ELR (cell line): ENCODE measurements at regions not wholly inside any gene's neighbourhood (a gene's known extent, or its start where the extent isn't known, plus 50 kb on each side); places are given as distances from the start of the nearest gene placed in this dataset.
"Not testable (repeated sequence)": the region's sequence is repeated elsewhere in the genome, so short reads cannot be mapped to it uniquely, and the experiment has no call there.

Experiments used
- DNase-seq: peaks from one replicate; pipeline ENCODE4 v3.0.0-alpha.2; 2015; ENCODE audit warnings: low read depth

DNA sequence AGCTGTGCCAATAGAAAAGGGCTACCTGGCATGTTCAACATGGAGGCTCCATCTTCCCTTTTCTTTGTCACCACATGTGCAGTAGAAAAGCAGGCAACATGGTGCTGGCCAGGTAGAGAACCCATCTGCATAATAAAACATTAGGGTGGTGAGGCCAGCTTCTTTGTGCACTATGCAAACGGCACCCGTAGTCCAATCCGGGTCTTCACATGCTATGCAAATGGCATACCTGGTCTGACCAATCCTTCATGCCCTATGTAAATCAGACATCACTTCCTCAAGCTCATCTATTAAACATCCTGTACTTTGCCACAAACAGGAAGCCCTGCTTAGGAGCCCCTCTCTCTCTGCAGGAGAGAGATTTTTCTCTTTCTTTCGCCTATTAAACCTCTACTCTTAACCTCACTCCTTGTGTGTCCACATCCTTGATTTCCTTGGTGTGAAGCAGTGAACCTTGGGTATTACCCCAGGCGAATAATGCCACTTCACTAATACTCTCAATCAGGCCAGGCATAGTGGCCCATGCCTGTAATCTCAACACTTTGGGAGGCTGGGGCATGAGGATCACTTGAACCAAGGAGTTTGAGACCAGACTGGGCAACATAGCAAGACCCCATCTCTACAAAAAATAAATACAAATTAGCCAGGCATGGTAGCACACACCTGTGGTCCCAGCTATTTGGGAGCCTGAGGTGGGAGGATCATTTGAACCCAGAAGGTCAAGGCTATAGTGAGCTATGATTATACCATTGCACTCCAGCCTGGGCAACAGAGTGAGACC is 111.3 kb upstream of the MRI1 start:
- DNase-seq: no peak

DNA sequence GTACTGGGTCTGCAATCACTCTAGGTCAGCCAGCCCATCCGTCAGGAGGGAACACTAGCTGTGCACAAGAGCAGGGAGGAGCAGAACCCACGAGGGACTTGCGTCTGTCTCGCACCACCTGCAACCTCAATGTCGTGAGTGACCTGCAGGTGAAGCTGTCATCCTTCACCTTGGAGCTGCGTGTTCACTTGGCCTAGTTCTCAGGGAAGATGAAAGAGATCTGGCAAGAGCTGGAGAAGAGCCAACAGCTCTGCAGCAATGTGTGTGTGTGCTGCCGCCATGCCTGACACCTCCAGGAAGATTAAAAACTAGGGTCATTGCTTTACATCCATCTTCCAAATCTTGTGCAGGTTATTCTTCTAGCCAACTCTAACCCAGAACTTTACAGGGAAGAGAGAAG is 117.6 kb upstream of the MRI1 start:
- no peak for DNase-seq

DNA sequence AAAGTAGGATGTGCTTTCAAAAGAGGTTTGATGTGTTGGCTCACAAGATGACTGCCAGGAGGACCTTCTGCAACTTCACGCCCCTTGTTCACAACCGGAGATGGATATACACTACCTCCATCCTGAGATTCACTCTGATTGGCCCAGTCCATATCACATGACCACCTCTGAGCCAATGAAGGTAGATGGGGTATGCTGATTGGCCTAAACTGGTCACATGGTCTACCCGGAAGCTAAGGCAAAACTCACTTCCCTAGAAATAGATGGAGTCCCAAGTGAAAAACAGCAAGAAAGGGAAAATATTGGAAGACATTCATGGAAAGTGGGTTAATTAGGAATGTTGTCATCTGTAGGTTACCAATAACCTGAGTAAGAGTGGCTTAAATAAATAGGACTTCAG is 119.7 kb upstream of the MRI1 start:
- DNase-seq: no peak

DNA sequence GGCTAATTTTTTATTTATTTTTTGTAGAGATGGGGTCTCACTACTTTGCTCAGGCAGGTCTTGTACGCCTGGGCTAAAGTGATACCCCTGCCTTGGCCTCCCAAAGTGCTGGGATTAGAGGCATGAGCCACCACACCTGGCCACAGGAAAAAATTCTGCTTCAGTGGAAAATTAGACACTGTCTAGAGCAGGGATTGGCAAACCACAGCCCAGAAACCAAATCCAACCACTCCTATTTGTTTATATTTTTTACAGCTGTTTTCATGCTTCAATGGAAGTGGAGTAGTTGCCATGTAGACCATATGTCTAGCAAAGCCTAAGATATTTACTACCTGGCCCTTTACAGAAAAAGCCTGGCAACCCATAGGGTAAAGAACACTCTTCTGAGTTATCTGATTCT is 123.7 kb upstream of the MRI1 start:
- no peak for DNase-seq

DNA sequence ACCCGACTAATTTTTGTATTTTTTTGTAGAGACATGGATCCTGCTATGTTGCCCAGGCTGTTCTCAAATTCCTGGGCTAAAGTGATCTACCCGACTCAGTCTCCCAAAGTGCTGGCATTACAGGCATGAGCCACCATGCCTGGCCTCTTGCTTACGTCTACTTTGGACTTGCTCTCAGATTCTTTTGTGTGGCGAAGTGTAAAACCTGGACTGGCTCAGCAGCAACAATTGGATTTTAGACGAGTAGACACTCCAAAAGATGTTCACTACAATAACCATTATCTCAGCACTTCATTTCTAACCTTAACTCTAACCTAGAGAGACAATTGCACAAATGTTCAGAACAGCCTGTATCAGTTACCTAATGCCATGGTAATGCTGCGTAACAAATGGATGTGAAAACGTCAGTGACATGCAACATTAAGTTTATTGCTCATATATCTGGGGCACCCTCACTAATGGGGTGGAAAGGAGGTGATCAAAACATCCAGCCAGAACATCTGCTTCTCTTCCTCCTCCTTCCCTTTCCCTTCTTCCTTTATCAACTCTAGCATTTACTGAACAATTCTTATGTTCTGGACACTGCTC is 124.9 kb upstream of the MRI1 start:
- no peak for DNase-seq

DNA sequence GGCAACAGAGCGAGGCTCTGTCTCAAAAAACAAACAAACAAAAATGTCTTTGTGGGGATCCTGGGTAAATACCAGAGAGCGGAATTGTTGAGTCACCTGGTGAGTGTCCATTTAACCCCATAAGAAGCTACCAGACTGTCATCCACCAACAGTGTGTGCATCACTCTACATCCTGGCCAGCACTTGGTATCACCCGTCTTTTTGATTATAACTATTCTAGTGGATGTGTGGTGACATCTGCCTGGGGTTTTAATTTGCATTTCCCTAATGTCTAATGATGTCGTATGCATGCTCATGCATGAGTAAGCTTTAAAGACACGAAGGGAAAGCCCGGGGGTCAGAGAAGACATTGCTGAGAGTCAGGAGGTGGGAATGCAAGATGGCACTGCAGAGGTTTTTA is 126.7 kb upstream of the MRI1 start:
- DNase-seq: peak; percentile 97

DNA sequence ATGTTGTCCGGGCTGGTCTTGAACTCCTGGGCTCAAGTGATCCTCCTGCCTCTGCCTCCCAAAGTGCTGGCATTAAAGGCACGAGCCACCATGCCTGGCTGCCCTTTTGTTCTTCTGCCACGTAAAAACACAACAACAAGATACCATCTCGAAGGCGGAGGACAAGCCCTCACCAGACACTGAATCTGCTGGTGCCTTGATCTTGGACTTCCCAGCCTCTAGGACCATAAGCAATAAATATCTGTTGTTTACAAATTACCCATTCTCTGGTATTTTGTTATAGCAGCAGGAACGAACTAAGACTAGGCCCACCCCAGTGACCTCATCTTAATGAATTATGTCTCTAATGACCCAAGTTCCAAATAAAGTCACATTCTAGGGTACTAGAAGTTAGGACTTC is 128.4 kb upstream of the CACNA1A start:
- no peak for DNase-seq

DNA sequence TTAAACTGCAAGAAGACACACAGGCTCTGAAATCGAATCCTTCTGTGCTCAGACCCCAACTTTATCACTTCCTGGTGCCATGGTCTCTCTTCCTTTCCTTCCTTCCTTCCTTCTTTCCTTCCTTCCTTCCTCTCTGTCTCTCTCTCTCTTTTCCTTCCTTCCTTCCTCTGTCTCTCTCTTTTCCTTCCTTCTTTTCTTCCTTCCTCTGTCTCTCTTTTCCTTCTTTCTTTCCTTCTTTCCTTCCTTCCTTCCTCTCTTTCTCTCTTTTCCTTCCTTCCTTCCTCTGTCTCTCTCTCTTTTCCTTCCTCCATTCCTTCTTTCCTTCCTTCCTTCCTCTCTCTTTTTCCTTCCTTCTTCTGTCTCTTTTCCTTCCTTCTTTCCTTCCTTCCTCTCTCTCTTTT is 127.2 kb upstream of the CACNA1A start:
- DNase-seq: no peak

DNA sequence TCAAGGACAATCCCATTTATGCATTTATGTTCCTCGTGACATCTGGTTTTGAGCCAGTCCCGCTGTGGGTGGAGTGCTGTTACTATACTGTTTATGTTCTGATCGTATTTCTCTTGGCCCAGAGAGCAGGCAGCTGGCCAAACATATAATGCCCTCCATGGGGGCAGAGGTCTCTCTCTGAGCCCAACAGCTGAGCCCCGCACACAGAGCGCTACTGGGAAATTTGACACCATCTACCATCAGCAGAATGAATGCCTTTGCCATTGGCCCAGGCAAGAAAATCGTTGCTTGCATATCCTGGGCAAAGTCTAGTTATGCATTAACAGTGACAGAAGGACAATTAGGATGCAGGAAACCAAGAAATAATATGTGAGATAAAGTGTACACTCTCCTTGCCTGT is 126.8 kb upstream of the CACNA1A start:
- DNase-seq: no peak

DNA sequence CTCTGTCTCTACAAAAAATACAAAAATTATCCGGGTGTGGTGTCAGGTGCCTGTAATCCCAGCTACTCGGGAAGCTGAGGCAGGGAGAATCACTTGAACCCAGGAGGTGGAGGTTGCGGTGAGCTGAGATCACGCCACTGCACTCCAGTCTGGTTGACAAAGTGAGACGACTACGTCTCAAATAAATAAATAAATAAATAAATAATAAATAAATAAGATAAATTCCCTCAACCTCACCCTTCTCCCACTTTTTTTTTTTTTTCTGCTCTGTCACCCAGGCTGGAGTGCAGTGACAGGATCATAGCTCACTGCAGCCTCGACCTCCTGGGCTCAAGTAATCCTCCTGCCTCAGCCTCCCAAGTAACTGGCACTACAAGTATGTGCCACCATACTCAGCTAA is 125.9 kb upstream of the CACNA1A start:
- DNase-seq: not testable (repeated sequence)

DNA sequence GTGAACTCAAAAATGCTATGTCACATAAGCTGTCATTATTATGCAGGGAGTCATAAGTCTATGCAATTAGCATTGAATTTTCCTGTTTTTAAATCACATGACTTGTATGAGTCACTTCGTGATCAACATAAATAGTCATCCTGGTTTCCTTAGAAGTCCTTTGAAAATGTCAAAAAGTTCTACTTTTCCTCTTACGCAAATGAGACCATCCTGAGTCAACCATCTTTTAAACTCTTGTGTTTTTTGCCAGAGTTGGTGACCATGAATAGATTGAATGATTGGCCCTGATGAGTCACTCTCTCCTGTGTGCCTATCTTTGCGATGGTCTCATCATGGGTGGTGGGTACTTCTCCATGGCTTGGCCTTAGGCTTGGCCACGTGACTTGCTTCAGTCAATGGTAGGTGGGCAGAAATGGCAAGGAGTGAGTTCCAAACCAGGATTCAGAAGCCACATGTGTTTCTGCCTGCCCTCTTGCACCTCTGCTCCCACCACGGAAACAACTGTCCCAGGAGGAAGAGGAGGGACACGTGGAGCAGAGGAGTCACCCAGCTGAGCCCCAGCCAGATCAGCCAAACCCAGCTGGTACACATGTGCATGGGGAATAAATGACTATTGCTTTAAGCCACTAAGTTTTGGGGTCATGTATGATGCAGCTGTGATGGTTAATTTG is 123.5 kb upstream of the CACNA1A start:
- peak; percentile 97 for DNase-seq

DNA sequence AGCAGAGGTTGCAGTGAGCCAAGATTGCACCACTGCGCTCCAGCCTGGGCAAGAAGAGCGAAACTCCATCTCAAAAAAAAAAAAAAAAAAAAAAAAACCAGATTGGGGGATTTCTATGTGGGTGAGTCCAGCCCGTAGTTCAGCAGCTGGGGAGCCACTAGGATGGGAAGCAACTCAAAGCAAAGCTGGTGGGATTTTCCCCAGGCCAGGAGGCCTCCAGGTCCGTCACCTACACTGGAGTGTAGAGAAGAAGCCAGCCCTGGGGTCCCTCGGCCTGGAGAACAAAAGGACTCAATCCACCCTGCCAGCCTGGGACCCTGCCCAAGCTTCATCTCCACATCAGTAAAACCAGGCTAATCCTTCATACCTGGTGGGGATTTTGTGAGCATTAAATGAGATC is 121.3 kb upstream of the CACNA1A start:
- no peak for DNase-seq

DNA sequence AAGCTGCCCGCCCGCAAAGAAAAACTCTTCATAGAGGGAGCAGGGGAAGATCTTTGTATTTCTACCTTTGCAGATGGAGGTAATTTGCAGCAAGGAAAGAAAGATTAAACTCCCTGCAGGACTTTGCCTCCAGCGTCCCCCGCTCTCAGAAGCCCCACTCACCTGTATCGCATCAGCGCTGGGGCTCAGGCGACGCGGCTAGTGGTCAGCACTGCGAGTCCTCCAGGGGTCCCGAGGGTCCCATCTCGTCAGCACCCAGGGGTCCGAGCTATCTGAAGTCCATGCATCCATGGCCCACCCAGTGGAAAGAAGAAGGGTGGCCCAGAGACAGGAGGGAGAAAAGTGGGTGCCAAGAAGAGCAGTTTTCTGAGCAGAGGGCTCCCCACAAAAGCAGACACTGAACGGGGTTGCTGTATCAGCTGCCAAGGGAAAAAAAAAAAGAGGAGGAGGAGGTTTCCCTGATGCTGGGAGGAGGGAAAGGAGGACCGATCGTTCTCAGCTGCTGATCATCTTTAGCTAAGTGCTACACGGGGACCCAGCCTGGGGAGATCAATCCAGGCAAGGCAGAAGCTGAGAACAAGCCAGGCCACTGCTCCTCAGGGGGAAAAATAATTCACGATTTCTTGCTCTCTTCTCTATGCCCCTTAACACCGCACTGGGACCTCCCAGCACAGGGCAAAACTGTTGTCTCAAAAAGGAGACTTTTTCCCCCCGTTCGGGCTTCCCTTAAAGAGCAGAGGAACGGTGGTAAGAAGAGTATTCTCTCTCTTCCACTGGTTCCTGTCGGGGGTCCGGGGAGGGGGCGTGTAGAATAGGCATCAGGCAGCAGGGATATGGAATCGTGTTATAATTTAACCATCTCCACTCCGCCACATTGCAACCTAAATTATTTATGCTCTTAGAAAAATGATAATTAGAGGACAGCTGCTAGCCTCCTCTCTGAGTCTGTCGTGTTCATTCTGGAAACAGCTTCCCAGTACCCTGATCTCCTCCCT is 117.7 kb upstream of the CACNA1A start:
- no peak for DNase-seq

DNA sequence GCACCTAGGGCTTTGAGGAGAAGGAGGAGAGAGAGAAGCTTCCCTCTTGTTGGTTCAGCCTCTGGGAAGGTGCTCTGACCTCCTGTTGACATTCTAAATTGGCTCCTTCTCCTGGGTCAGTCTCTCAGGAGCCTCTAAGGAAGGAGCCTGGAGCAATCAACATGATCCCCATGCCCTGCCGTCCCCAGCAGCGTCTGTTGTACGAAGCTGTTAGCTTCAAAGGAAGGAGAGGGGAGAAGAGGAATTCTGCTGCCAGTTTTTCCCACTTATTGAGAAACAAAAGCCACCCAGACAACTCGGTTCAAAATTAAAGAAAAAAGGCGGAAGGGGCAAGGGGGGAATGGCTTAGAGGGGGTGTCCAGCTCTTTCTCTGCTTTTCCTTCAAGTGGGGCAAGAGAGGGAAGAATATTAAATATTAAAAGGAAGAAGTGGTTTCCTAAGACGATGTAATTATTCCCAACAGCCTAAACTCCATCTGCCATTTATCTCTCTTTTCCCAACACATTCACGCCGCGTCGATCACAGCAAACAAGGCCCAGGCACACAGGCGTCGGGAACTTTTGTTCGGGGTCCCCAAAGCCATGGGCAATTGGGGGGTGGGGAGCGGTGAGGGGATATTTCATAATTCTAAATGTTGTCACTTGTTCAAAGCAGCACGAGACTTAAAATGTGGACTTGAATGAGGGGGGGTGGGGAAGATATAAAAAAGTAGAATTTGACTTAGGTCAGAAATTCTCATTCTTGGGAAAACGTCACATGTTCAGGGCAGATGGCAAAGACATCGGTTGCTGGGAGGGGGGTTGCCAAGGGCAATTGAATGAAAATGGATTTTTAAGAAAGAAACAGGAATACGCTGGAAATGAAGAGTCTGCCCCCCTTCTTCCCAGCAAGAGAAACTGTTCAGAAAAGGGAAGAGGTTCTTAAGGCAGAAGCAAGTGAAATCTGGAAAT is 116.8 kb upstream of the CACNA1A start:
- no peak for DNase-seq

DNA sequence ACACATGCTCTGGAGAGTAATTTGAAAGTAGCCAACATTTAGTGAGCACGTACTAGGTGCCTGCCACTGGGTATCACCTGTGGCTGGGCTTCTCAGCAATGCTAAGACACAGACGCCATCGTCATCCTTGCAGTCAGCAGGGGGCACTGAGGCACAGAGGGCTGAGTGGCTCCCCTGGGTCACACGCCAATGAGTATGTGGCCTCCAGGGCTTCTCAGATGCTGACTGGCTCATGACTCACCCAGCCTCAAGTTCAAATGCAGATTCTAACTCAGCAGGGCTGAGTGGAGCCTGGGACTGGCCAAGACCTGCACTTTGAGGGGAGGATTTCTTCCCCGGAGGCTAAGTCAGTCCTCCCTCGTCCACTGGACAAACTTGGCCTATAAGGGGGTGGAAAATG is 115.1 kb upstream of the CACNA1A start:
- peak; percentile 99 for DNase-seq

DNA sequence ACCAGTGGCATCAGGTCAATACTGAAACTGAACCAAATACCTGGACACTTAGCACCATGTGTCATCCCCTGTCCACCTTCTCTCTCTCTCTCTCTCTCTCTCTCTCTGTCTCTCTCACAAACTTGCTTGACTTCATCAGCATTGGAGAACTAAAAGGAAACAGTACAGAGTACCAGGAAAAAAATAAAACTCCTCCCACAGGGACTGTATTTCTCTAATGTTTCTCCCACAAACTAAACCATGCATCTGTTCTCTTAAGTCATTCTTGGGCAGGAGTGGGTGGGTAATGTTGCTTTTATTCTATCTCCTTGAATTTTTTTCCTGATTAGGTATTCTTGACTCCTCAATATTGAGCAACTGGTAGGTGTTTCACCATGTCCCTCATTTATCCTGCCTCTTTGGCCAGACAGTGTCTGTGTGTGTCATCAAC is 112.9 kb upstream of the CACNA1A start:
- peak; percentile 35 for DNase-seq

DNA sequence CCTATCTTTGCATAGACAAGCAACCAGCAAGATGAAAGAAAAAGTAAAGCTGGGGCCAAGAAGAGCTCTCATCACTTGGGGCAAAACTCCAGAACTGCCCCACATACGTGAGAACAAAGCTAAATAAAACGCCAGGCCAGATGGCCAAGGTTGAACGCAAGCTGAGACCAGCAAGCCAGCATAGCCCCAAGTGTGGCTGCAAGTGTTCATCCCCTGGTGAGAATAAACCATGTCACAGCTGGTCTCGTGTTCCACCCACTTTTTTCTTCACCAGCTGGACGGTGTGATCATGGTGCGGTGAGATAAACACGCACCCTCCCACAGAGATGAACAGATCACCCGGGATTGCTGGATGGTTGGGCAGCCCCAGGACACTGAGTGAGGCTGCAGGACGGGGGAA is 109.6 kb upstream of the CACNA1A start:
- DNase-seq: no peak

DNA sequence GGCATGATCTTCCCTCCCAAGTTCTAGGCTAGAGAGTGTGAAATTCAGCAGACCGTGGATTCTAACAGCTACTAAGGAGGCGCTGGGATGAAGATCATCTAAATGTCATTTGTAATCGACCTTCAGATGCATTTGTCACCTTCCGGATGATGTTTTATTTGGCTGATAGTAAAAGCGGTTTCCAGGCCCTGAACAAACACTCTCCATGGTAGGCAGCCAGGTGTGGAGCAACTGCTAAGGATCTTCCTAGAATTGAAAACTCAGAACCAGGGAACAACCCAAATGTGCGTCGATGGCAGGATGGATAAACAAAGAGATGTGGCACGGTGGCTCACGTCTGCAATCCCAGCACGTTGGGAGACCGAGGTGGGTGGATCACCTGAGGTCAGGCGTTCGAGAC is 107.2 kb upstream of the CACNA1A start:
- no peak for DNase-seq

DNA sequence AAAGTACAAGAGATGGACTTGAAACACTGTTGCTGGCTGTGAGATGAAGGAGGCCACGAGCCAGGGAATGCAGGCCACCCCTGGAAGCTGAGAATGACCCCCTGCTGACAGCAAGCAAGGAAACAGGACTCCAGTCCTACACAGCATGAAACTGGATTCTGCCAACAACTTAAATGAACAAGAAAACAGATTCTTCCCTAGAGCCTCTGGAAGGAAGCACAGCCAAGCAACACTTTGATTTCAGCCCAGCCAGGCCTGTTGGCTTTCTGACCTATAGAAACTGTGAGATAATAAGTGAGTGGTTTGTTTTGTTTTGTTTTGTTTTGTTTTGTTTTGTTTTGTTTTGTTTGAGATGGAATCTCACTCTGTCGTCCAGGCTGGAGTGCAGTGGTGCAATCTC is 105.3 kb upstream of the CACNA1A start:
- no peak for DNase-seq

DNA sequence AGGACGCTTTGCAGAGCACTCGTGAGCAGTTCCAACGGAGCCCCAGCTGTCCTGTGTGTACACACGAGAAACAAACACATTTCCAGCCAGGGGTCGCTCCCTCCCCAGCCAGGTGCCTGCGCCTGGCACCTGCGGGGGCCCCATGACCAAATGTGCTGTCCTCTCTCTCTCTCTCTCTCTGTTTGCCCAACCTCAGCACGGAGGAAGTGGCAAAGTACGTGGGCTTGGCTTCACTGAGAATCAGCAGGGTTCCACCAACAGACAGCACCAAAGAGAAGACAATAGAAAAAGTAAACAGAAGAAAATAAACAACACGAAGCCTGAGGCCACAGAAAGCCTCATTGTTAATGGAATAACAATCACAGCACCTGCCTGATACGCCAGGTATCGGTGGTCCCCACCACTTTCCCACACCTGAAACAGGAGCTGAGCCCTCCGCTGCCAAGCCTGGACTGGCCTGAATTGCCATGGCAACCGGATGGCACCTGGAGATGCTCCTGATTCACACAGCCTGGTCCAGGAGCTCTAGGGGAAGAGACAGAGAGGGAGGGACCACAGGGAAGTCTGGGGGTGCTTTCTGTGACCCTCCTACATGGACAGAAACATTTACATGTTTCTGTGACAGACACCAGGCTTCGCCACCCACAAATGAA is 103.9 kb upstream of the CACNA1A start:
- no peak for DNase-seq

DNA sequence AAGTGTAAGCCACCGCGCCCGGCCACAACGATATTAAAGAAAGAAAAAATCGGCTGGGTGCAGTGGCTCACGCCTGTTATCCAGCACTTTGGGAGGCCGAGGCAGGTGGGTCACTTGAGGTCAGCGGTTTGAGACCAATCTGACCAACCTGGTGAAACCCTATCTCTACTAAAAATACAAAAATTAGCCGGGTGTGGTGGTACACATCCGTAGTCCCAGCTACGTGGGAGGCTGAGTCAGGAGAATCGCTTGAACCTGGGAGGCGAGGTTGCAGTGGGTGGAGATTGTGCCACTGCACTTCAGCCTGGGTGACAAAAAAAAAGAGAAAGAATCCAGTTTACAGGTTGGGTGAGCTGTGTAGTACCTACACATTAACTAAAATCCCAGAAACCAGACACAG is 99.9 kb upstream of the CACNA1A start:
- no peak for DNase-seq
